ENCODE measurements at regions not wholly inside any gene's neighbourhood (a gene's known extent, or its start where the extent isn't known, plus 50 kb on each side); places are given as distances from the start of the nearest gene placed in this dataset.
"Not testable (repeated sequence)": the region's sequence is repeated elsewhere in the genome, so short reads cannot be mapped to it uniquely, and the experiment has no call there.

DNA sequence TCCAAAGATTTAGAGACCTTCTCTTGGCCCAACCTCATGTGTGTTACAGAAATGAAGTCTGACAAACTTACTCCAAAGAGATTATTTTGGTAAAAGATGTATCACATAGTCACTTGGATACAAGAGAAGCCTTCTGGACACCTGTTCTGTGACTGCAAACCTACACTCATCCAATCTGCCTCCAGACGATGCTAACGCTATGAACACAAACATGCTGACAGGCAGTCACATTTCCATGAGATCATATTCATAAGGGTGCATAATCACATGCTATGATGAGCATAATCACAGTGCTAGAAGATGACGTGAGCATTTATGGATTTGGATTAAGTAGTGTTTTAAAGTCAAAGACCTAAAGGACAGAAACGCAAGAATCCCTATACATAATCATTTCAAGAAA lies 340.2 kb downstream of the HACE1 start:
- in situ Hi-C loops (cut with HindIII; ENCODE audit: low sequenced_read_pairs) = no loop called here

- in situ Hi-C loops (cut with HindIII; ENCODE audit: low sequenced_read_pairs) = no loop called here
These were observed 350.4 kb downstream of the HACE1 start for GRCh38 chr6:104509355-104509754.

- in situ Hi-C loops (cut with HindIII; ENCODE audit: low sequenced_read_pairs) = no loop called here
These were observed 353.3 kb downstream of the HACE1 start for GRCh38 chr6:104506429-104506828.

DNA sequence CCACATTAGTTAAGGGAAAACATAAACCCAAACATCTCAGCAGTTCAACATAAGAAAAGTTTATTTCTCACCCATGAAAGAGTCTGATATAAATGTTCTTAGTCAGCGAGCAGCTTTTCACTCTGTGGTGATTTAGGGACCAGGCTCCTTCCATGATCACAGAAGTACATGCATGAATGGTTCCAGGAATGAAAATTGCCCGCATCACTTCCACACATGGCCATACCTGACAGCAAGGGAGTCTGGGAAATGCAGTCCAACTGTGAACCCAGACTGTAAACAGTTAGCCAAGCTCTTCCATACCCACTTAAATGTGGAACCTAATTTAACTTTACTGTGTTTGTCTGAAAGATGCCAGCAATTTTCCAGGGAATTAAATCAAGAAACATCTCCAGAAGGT lies 353.9 kb downstream of the HACE1 start:
- in situ Hi-C loops (cut with HindIII; ENCODE audit: low sequenced_read_pairs) = no loop called here

DNA sequence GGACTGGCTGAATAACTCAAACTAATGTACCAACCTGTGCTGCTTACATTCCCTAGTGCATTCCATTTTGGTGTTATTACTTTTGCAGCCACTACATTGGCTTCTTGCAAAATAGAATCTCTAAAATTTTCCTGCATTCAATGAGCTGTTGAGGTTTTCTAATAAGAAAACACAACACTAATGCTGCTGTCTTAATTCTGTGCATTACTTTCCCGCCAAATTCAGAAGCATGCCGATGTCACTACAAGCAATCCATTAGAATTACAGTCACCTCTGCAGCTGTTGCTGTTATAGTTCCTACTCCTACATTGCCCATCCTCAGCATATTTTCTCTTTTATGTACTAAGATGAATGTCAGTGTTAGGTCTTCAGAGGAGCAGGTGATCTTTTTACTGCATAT lies 359.5 kb downstream of the HACE1 start:
- in situ Hi-C loops (cut with HindIII; ENCODE audit: low sequenced_read_pairs) = no loop called here

GRCh38 chr6:104486035-104486434 lies 373.7 kb downstream of the HACE1 start:
- in situ Hi-C loops (cut with HindIII; ENCODE audit: low sequenced_read_pairs) = no loop called here

- in situ Hi-C loops (cut with HindIII; ENCODE audit: low sequenced_read_pairs) = no loop called here
These were observed 375.1 kb downstream of the HACE1 start for GRCh38 chr6:104484626-104485025.

DNA sequence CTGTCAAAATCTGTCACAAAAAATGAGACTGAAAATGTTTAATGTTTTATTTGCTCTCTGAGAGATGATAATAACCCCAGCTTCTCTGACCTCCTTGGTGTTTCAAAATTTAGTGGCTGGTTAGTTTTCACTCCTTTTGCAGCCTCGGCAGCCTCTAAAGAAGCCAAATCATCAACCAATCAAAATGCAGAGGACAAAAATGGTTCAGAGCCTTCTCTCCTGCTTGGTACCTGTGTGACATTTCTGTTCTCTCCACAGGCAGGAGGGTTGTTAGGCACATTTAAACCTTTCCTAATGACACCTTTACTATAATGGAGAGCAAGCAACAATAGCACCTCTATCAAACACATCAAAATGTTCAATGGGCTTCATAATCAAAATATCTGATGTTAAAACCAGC lies 375.5 kb downstream of the HACE1 start:
- in situ Hi-C loops (cut with HindIII; ENCODE audit: low sequenced_read_pairs) = no loop called here

GRCh38 chr6:104483225-104483834 lies 376.4 kb downstream of the HACE1 start:
- in situ Hi-C loops (cut with HindIII; ENCODE audit: low sequenced_read_pairs) = no loop called here

GRCh38 chr6:104477569-104477968 lies 382.1 kb downstream of the HACE1 start:
- in situ Hi-C loops (cut with HindIII; ENCODE audit: low sequenced_read_pairs) = no loop called here

DNA sequence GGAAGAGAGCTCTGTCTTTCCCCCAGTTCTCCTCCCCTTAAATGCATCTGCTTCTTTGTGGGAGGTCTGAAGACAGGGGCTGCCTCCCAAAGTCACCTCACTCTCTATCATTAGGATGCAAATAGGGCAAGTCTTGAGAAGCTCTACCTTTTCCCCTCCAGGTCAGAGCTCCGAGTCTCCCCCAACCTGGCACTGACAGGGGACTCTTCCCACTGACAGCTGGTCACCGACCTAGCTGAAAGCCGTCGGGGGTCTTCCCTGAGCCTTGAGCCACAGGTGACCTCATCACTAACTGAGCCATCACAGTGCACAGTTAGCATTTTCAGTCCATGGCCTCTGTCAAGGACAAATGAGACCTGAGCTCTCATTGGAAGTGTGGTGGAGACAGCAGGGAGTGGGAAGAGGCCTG lies 386.7 kb downstream of the HACE1 start:
- in situ Hi-C loops (cut with HindIII; ENCODE audit: low sequenced_read_pairs) = no loop called here

DNA sequence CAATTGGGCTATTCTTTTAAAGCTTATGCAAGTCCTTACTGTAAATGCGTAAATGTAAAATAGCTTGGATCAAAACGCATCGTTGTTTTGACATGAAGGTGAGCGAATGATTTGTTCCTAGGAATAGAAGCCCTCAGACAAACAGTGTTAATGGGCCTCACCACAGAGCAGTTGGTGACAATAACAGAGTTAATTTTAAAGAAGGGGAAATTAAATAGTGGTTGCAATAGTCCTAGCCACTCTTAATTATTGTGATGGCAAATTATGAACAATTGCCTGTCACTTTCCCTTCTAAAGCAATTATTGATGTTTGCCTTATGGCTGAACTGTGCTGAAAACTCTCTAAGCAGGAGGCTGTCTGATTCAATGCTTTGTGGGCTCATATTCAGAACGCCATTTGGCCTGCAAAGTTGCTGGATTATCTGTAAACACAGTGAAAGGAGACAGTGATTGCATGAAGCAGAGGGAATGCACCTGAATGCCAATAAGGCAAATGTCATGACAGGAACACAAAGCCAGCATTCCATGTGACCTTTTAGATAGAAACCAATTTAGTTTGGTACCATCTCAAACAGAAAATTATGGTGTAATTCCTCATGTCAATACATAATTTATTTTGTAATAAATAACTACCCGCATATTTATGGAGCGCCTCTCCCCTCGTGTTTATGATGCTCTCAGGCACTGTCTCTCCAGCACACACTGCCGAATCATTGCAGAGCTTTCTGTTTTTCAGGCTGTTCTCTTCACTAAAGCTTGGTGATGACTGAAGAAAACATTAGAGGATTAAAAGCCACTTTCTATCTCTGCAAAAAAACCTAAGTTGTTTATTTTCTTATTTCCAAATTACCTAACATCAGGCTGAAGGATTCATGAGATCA lies 387.5 kb downstream of the HACE1 start:
- in situ Hi-C loops (cut with HindIII; ENCODE audit: low sequenced_read_pairs) = no loop called here

GRCh38 chr6:104466306-104466705 lies 393.4 kb downstream of the HACE1 start:
- in situ Hi-C loops (cut with HindIII; ENCODE audit: low sequenced_read_pairs) = no loop called here

GRCh38 chr6:104462811-104463599 lies 396.7 kb downstream of the HACE1 start:
- in situ Hi-C loops (cut with HindIII; ENCODE audit: low sequenced_read_pairs) = no loop called here

DNA sequence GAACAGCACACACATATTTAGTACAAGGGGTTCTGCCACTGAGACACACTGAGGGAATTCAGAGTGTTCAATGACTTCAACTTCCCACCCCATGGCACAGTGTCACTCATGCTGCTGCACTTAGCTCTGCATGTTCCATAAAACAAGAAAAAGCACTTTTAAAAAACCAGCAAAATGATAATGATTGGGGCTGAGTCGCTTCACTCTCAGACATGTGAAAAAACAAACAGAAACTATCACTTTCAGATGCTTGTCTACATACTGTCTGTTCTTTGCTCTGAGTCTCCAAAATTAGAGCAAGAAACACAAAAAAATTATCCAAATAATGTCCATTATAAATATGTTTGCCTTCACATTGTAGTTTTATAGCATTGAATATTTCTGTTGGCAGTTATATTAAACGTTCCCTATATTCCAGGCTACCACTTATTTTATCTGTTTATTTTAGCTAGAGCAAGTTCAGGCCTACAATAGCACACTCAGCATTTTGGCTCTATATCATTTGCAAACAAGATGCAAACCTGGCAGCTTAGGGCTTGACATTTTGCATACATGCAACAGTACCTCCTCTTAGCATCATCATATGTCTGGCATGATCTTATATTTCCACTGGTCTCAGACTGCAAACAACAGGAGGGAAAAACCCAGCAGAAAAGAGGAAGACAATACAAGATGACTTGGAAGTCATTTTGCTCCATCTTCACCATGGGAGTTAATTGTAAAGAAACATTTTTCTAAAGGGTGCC lies 398.8 kb downstream of the HACE1 start:
- in situ Hi-C loops (cut with HindIII; ENCODE audit: low sequenced_read_pairs) = no loop called here

DNA sequence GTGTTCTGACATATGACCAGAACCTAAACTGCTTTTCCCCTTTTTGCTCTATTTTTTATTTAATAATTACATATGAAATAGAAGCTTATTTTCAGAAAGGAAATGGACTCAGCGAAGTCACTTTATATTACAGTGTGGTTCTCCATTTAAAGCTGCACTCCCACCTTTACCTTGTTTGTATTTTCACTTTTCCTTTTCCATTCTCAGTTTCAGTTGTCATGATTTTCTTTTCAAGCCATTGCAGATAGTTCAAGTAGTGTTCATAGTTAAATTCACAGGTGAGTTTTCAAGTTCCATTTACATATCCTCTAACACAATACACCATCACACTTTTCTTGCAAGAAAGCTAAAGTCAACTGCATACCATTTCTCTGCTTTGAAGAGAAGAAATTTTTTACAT lies 400.2 kb downstream of the HACE1 start:
- in situ Hi-C loops (cut with HindIII; ENCODE audit: low sequenced_read_pairs) = no loop called here

DNA sequence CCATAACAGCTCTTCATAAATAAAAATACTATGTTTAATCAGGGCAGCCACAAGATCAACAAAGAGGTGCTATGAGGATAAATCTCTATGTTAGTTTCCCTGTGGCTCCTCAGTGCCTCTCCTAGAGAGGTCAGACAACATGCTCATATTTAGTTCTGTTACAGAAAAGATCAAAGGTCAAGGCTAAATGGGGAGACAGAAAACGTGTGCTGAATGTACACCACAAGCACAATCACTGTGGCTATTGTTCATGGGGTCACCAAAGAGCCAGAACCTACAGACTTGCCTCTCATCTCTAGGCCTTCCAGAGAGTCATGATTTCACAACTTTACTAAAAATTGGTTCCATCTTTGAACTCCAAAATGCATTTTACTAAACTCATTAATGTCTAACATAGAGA lies 409.8 kb downstream of the HACE1 start:
- in situ Hi-C loops (cut with HindIII; ENCODE audit: low sequenced_read_pairs) = no loop called here

DNA sequence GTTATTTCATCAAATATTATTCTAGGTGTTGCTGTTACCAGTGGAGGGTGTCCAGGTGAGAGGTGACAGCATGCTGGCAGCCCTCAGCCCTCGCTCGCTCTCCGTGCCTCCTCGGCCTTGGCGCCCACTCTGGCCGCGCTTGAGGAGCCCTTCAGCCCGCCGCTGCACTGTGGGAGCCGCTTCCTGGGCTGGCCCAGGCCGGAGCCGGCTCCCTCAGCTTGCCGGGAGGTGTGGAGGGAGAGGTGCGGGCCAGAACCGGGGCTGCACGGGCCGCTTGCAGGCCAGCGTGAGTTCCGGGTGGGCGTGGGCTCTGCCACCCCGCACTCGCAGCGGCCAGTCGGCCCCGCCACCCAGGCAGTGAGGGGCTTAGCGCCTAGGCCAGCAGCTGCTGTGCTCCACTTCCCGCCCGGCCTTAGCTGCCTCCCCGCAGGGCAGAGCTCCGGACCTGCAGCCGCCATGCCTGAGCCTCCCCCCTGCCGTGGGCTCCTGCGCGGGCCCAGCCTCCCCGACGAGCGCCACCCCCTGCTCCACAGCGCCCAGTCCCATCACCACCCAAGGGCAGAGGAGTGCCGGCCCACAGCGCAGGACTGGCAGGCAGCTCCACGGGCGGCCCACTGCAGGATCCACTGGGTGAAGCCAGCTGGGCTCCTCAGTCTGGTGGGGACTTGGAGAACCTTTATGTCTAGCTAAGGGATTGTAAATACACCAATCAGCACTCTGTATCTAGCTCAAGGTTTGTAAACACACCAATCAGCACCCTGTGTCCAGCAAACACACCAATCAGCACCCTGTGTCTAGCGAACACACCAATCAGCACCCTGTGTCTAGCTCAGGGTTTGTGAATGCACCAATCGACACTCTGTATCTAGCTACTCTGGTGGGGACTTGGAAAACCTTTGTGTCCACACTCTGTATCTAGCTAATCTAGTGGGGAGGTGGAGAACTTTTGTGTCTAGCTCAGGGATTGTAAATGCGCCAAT lies 413.3 kb downstream of the HACE1 start:
- in situ Hi-C loops (cut with HindIII; ENCODE audit: low sequenced_read_pairs) = not testable (repeated sequence)

GRCh38 chr6:104434519-104434918 lies 425.2 kb downstream of the HACE1 start:
- in situ Hi-C loops (cut with HindIII; ENCODE audit: low sequenced_read_pairs) = no loop called here

DNA sequence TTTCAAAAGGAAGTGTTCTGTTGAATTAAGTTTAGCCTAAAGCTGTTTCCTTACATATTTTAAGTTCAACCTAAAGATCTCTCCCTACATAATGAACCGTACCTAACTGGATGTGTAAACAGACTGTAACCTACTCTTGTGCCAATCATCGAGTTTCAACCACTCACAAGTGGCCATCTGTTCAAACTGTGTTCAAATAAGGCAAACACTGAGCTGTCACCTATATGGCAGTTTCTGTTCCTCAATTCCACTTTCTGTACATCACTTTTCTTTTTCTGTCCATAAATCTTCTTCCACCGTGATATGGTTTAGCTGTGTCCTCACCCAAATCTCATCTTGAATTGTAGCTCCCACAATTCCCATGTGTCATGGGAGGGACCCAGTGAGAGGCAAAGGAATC lies 428.6 kb downstream of the HACE1 start:
- in situ Hi-C loops (cut with HindIII; ENCODE audit: low sequenced_read_pairs) = no loop called here

Data from DLD1 (cell line).